ENCODE measurements at regions not wholly inside any gene's neighbourhood (a gene's known extent, or its start where the extent isn't known, plus 50 kb on each side); places are given as distances from the start of the nearest gene placed in this dataset.

DNA sequence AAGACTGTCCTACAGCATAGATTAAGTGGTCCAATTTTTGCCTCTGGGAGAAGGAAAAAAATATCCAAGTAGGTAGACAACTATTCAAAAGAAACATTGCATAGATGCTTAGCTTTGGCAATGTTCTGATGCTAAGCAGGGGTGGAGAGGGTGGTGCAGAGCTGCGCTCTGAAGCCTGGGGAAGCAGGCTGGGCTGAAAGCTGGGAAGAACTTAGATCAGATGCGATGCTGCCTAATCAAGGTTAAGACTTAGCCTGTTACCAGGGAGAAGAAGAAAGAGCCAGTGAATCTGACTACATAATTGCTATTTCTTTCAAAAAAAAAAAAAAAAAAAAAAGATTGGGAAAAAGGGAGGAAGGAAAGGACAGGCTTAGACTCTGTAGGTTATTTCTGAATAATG is 89.0 kb upstream of the SCOC start:
- TF ChIP-seq GATA2 (IDR thresholded peaks at IDR 0.05; ENCODE audit: low read depth, low read length) (no peak), GATA3 (IDR thresholded peaks at IDR 0.05; ENCODE audit: low read depth, low read length) (no peak)

Measured in SH-SY5Y (cell line).